Activated CD4-positive, alpha-beta T cell treated with anti-CD3 and anti-CD28 coated beads for 4 hours (primary cell): ENCODE measurements at regions not wholly inside any gene's neighbourhood (a gene's known extent, or its start where the extent isn't known, plus 50 kb on each side); places are given as distances from the start of the nearest gene placed in this dataset.
"Not testable (repeated sequence)": the region's sequence is repeated elsewhere in the genome, so short reads cannot be mapped to it uniquely, and the experiment has no call there.

Experiments used
- DNase-seq, 2 donors: peaks; one replicate each; pipeline ENCODE4 v3.0.0-alpha.2; 2020

DNA sequence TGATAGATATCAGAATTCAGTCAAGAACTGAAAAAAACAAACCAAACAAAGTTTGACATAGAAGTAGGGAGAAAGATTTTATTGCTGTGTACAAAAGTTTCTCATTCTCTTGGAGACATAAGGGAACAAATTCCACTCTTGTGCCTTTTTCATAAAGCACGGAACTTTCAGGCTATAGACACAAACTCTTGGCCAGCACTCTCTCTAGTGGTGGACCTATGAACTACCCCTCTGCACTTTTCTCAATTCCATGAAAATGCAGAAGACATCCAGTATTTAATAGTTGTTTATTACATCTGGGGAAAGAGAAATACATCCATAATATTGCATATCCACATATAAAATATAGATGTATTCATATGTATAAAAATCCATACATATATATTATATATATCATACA is 291.6 kb upstream of the HS3ST1 start:
- no peak for DNase-seq

DNA sequence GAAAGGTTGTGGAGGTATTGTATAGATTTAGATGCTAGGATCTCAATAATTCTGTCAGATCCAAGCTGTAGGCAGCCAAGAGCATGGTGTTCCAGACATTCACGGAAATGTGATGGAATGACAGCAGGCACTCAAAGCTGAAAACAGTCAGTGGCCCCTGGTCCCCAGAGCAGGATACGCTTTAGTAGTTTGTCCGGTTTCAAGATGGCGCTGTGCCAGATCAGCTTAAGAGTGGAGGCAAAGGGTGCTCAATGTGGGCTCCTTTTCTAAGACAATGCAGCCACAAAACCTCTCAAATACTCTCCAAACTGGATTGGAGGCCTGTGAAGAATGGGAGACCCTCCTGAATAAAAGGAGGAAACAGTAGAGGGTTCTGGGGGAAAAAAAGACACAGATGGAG is 291.2 kb upstream of the HS3ST1 start:
- no peak for DNase-seq

DNA sequence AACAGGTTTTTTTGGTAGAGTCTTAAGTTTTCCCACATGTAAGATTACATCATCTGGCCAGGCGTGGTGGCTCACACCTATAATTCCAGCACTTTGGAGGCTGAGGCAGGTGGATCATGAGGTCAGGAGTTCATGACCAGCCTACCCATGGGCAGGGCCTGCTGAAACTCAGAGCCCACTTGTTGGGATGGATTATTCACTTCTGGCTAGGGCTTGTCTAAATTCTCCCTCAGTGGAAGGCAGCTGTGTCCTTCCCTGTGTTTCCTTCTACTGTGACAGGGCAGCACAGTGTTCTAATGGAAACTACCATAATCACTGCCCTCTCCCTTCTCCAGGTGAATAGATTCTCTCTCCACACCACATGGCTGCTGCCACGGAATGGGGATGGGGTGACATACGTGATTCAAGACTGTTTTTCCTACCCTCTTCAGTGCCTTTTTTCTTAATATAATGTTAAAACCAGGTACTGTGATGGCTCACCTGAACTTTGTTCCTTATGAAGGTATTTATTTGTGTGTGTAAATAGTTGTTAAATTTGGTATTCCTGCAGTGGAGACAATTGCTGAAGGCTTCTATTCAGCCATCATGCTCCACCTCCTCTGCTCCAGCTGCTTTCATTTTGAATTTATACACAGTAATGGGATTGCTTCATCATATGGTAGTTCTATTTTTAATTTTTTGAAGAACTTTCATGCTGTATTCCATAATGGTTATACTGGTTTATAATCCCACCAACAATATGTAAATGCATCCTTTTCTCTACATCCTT is 287.2 kb upstream of the HS3ST1 start:
- DNase-seq, result no peak

DNA sequence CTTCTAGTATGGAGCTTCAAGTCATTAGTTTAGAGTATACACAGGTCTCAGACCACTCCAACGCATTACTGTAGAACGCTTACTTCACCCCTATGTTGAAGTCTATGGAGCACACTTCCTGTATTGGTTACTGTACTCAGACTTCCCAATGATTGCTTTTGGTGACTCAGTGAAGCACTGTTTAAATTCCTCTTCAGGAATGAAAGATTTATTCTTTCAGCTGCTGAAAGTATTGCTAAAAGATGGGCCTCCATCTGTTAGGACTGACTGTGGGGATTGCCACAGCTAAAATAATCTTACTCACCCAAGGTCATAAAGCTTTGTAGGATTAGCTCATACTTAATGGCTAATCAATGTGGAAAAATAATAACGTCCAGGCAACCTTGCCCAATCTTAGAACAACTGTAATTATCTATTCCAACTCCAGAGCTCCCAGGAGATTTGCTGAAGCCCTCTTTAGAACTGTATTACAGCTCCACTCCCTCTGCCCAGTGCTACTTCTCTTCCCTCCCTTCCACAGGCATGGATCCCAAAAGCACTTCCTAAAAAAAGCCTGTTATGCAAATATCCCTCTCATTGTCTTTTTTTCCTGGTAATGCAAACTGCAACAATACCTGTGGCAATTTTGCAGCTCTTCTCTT is 281.9 kb upstream of the HS3ST1 start:
- no peak for DNase-seq

DNA sequence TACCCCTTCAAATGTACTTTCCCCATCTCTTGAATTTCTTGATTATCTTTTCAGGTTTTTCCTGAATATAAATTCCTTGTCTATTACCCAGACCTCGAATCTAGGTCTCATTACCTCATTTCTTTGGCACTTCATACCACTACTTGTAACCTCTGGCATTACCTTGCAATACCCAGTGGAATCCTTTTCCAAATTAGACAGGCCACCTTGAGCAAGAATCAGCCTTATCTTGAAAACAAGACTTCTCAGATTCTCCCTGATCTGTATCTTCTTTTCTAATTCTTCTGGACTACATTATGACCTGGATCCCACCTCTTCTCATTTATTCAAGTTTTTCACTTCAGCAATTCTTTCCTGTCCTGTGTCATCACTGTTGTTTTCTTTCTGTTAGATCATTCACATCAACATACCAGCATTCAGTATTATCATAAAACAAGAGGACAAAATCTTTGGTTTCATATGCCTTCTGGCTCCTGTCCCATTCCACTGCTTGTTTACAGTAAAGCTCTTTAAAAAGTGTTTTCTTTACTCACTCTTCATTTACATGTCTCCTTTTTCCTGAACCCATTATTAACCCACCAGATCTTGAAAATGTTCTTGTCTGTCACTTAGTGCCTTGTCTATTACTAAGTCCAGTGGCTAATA is 275.6 kb upstream of the HS3ST1 start:
- no peak for DNase-seq

DNA sequence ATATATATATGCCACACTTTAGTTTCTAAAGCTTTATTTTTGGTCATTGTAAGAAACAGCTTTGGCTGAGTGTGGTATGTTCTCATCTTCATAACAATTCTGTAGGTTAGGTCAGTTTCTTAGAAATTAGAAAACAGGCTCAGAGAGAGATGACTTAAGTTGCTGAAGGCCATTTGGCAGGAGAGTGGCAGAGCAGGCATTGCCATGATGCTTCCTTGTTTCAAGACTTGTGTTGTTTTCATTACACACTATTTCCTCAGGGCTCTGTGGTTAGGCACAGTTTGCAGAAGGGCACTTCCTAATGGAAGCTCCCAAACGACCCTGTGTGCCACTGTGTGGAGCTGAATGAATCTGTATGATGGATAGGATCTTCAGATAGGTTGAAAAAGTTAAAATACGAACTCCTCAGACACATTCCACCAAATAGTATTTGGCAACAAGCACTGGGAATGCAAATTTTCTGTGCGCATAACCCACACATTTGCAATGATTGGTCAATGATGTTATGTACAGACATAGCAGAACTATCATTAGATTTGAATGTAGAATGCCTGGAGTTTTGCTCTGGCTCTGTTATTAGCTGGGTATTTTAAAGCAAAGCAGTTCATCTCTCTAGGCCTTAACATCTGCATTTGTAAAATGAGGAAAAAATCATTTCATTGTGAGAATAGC is 274.3 kb upstream of the HS3ST1 start:
- no peak for DNase-seq

DNA sequence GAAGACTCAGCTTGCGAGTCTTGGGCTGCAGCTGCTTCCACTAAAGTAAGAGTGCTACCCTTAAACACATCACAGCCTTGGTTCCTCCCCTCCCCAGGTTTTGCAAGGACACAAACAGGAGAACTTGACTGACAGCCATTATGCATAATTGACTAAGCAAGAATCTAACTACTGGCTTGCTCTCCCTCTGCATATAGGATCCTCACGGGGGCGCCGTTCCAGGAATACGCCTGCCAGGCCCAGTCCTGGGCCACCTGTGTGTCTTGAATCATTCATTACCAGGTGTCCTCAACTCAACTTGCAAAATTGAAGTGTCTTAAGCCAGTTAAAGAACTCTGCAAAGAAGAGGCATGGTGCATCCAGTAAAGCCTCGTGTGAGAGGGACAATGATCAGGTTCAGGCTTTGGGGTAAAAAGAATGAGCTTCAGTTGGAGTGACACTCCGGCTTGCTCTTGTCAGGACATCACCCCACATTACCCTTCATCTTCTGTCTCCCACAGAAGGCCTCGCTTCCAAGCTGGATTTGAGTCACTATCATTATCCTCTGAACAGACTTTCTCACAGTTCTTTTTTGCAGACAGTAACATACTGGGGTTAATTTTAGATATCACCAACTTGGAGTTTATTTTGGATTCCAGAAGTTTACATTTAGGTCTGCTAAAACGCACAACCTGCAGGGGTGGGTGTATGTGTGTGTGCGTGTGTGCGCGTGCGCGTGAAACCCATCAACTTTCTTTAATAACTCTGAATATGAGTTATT is 273.5 kb upstream of the HS3ST1 start:
- DNase-seq, result no peak

DNA sequence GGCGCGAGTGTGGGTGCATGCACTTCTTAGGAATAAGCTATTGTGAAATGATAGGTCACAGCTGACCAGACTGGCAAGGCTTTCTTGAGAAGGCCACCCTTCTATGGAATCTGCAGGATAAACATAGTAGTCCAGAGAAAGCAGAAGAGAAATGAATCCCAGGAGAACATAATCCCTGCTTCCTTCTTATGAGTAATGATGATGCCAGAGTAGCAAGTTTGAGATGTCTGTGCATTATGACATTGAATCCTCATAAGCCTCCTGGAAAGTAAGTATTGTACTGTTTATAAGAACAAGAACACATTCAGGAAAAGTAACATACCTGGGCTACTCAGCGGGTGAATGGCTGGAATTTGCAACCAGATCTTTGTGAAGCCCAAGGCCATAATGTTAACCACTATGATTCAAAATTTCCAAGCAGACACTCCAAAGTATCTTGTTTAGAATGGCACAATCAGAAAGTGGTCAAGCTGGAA is 272.1 kb upstream of the HS3ST1 start:
- DNase-seq, result no peak

DNA sequence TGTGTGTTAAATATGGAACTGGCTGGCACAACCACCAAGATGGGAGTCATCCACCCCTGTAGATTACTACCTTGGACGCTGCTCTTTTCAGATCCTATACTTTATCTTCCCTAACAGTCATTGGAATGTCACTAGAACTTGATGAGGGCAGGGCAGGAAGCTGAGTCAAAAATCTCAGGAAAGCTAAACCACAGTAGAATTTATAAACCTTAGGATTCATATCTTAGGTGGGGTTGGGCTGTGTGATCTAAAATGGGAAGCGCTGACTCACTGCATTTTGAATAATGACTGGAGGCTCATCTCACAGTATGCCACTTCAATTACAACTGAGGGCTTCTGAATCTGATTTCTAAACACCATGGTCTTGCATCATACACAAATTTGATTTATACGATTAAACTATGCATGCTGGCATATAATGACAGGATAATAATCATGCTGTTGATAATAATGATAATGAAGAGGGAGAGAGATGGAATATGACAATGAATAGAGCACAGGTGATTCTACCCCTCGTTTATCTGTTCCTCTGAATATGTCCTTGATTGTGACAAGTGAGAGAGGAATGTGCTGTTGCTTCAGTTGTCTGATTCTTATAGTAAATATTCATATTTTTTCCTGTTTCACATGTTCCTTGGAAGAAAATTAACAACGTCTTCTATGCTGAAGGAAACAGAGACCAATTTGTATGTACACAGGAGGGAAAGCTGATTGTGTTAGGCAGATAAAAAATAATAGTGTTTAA is 270.3 kb upstream of the HS3ST1 start:
- no peak for DNase-seq

DNA sequence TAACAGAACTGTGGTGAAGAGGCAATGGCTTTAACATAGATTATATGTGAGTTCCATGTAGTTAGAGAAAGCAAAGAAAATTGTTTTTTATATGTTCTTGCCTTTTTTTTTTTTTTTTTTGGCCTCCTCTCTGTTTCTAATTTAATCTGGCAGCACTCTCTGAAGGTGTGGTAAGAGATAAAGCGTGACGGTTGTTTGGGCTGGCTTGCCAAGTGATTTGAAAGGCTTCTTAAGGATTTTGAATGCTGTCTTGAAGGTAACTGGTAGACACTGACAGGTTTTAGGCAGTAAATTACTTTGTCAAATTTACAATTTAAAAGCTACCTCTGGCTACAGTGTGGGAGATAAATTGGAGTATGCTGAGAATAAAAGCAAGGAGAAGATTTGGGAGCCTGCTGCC is 269.3 kb upstream of the HS3ST1 start:
- DNase-seq, result no peak

DNA sequence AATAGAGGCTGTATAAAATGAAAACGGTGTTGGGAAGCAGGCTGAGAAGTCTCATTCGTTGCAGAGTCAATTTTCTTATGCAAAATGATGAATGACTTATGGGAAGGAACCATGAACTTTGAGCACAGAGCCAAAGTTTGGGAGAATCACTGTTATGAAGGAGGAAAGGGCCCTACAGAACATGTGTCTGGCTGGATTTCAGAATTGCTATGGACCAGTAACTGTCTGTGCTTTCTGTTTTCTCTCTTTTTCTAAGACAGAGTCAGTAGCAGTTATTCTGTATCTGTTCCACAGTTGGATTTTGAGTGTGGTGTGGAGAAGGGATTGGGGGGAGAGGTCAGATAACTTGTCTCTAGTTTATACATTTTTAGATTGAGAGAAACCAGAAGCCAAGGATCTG is 265.0 kb upstream of the HS3ST1 start:
- no peak for DNase-seq

DNA sequence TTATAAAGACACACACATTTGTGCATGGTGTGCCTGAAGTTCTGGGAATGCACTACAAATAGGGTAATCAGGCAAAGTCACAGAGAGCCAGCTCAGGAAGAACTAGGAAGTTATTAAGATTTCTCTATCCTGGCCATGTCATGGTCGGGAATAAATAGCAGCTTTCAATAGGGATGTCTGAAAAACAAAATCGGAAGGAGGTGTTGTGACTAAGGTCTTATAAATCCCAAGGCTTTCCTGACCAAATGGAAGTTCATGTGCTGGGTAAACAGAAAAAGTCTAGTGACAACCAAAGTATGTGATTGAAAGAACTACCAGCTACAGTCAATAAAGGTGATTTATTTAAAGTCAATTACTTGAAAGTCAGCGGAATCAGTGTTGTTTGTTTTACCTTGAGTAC is 262.5 kb upstream of the HS3ST1 start:
- no peak for DNase-seq

DNA sequence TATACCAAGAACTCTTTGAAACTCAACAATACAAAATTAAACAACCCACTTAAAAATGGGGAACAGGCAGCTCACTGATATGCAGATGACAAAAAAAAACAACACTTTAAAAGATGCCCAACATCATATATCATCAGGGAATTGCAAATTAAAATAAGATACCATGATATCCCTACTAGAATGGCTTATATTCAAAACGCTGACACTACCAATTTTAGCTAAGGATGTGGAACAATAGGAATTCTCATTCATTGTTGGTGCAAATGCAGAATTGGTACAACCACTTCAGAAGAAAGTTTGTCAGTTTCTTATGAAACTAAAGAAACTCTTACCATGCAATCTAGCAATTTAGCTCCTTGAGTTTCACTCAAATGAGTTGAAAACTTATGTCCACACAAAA is 259.0 kb upstream of the HS3ST1 start:
- DNase-seq, result no peak

DNA sequence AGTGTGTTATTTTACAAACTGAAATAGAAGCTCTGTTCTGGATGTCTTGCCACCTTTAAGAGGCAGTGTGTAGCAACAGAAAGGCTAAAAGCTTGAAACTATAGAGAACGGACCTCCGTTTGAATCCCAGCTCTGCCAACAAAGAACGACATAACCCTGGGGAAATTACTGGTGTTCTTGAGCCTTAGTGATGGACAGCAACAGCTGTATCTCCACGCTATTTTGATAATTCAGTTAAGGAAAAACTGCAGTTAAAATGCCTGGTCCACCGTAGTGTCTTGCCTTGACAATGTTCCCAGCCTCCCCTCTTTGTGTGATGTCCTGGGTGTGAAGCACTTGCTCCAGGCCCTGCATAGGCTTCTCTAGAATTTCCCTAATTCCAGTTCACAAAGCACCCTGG is 256.8 kb upstream of the HS3ST1 start:
- no peak for DNase-seq

DNA sequence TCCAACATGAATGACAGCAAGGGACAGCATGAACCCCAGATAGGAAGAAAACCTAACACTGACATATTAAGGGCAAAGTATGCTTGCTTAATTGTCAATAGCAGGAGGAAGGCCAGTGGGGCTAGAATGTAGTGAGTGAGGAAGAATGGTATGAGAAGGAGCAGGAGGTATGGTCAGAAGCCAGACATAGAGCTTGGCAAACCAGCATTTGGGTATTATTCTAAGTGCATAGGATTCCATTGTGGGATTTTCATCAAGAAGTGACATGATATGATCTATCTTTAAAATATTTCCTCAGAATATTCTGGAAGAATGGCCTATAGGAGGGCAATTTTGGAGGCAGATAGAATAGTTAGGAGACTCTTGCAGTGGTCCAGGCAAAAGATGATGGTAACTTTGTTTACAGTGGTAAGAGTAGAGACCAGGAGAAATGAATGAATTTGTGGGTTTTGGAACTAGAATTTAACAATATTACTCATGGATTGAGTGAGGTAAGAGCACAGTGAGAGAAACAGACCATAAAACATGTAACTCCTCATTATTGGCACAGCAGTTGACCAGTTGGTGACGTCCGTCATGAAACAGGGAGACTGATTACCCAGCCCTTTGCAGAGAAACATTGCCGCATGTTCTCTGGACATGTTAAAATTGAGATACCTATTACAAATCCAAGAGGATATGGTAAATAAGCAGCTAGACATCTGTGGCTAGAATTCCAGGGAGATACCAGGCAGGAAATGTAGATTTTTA is 246.5 kb upstream of the HS3ST1 start:
- DNase-seq, result no peak

DNA sequence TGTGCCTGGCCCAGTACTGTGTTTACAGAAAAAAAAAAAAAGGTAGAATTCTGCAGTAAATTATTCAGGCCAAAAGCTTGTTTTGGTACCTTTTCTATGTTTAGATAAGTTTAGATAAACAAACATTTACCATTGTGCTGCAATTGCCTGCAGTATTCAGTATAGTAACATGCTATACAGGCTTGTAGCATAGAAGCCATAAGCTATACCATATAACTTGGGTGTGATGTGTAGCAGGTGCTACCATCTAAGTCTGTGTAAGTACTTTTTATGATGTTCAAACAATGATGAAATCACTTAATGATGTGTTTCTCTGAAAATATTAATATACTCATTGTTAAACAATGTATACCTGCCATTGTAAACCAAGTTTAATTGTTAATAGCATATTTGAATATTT is 241.6 kb upstream of the HS3ST1 start:
- DNase-seq, result no peak

DNA sequence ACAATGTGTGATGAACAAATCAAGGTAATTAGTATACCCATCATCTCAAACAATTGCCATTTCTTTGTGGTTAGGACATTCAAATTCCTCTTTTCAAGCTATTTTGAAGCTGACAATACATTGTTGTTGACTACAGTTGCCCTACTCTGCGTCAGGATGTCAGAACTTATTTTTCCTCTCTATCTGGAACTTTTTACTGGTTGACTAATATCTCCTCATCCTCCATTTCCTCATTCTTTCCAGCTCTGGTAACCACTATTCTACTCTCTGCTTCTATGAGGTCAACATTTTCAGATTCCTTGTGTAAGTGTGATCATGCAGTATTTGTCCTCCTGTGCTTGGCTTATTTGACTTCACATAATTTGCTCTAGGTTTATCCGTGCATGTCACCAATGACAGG is 240.5 kb upstream of the HS3ST1 start:
- no peak for DNase-seq

DNA sequence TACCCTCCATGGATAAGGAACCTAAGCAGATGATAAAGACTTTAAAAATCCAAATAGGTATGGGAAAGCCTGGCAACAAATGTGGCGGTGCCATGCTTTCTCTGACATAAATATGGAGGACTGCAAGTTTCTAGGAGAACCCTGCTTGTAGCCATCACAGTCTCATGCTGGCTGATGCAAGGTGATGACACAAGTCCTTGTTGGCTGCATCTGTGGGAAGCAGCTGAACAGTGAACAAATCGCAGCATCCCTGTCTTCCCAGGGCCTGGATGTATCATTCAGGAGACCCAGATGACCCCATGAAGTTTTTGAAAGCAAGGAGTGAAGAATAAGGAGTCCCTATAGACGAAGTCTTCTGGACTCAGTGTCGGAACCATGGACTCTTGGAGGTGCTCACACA is 234.4 kb upstream of the HS3ST1 start:
- no peak for DNase-seq

DNA sequence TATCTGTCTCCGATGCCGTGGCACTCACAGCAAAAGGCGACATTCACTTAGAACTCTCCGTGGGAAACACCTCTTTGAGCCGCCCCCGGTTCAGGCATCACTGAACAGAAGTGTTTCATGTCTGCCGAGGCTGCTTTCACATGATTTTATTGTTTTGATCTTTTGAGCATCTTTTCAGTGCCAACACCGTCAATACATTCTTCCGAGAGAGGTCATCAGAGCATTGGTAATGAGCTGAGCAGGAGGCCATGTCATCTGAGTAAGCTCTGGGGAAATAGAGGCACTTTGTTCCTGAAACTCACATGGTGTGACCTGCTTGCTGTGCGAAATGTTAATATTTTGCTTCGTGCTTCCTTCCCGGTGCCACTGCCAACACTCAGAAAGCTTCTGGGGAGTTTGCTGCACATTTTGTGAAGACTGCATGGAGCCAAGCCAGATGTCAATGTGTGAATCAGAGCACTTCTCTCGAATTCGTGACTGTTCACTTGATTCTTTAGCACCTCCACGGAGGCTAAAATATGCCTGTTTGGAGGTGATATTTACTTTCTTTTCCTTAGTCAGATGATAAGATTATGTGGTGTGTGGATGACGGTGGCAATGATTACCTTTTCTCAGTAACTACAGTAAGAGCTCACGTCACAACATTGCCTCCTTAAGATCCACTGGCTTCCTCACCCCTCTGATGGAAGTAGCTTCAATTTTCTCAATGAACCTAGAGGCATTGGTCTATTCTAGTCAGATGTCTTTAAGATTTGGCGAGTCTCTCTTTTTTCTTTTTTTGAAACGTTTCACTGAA is 222.3 kb upstream of the HS3ST1 start:
- no peak for DNase-seq

DNA sequence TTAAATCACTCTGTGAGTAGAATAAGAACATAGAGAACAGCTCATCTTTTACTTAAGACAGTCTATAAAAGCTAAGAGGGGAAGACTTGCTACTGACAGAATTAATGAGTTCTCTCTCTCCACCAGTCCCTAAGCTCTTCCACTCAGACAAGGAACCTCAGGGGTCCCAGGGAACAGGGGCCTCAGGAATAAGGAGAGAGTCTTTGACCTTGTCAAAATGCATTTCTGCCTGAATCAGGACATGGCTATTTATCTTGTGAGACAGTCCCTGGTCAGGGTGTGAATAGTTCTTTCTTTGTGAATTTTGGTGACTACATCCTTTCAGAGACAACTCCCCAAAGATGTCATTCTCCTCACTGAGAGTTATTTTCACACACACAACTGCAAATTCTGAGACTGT is 218.7 kb upstream of the HS3ST1 start:
- DNase-seq, result no peak

DNA sequence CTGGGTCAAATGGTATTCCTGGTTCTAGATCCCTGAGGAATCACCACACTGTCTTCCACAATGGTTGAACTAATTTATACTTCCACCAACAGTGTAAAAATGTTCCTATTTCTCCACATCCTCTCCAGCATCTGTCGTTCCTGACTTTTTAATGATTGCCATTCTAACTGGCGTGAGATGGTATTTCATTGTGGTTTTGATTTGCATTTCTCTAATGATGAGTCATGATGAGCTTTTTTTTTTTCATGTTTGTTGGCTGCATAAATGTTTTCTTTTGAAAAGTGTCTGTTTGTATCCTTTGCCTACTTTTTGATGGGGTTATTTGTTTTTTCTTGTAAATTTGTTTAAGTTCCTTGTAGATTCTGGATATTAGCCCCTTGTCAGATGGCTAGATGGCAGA is 214.4 kb upstream of the HS3ST1 start:
- not testable (repeated sequence) for DNase-seq
